HUES6 (cell line): ENCODE measurements at regions not wholly inside any gene's neighbourhood (a gene's known extent, or its start where the extent isn't known, plus 50 kb on each side); places are given as distances from the start of the nearest gene placed in this dataset.
"Not testable (repeated sequence)": the region's sequence is repeated elsewhere in the genome, so short reads cannot be mapped to it uniquely, and the experiment has no call there.

Experiments used
- H3K27ac ChIP-seq: 2 replicates; pipeline ENCODE4 v1.7.0; 2013; ENCODE audit warnings: low read depth, mild to moderate bottlenecking, low read length, inconsistent platforms
- H3K27me3 ChIP-seq: 2 replicates; pipeline ENCODE4 v1.6.1; 2013; ENCODE audit warnings: low read length; ENCODE audit not compliant: control insufficient read depth, insufficient read depth
- H3K36me3 ChIP-seq: 2 replicates; pipeline ENCODE4 v1.6.1; 2013; ENCODE audit warnings: low read length; ENCODE audit not compliant: control insufficient read depth, insufficient read depth
- H3K4me1 ChIP-seq: 2 replicates; pipeline ENCODE4 v1.6.1; 2013; ENCODE audit warnings: low read length; ENCODE audit not compliant: control insufficient read depth, insufficient read depth
- H3K4me3 ChIP-seq: 2 replicates; pipeline ENCODE4 v1.5.1; 2013; ENCODE audit warnings: low read depth, low read length
- H3K9ac ChIP-seq: one replicate; pipeline ENCODE4 v1.6.1; 2013; ENCODE audit warnings: mild to moderate bottlenecking, low read length
- H3K9me3 ChIP-seq: 2 replicates; pipeline ENCODE4 v1.6.1; 2013; ENCODE audit warnings: low read depth, low read length; ENCODE audit not compliant: control insufficient read depth, insufficient read depth

DNA sequence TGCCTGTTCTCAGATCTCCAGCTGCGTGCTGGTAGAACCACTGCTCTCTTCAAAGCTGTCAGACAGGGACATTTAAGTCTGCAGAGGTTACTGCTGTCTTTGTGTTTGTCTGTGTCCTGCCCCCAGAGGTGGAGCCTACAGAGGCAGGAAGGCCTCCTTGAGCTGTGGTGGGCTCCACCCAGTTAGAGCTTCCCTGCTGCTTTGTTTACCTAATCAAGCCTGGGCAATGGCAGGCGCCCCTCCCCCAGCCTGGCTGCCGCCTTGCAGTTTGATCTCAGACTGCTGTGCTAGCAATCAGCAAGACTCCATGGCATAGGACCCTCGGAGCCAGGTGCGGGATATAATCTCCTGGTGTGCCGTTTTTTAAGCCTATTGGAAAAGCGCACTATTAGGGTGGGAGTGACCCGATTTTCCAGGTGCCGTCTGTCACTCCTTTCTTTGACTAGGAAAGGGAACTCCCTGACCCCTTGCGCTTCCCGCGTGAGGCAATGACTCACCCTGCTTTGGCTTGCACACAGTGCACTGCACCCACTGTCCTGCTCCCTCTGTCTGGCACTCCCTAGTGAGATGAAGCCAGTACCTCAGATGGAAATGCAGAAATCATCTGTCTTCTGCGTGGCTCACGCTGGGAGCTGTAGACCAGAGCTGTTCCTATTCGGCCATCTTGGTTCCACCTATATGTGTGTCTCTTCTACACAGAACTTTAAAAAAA lies 355.1 kb downstream of the SUCLG1 start:
- H3K4me3 ChIP-seq, H3K27ac ChIP-seq, H3K9ac ChIP-seq, H3K36me3 ChIP-seq, H3K27me3 ChIP-seq, H3K4me1 ChIP-seq: not testable (repeated sequence)
- H3K9me3 ChIP-seq, result peaks cover 22% of the 10 kb centered on the region

DNA sequence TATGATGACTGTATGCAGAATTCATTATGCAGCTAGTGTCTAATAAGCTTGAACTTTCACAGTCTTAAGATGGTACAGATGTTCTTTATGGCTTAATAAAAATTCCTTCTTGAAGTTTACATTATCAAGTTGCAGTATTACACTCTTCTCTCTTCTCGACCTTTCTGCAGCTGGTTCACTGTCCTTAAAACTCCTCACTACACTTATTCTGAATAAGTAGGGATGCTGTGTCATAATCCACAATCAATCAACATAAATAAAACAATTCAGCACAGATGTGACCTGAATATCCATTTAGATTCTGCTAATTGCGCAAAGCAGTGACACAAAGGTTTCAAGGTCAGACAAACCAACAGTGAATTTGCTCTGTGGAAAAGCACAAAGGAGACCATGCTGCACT lies 356.8 kb downstream of the SUCLG1 start:
- no peak overlapping the region for H3K4me3 ChIP-seq
- H3K9me3 ChIP-seq, result peaks cover 22% of the 10 kb centered on the region
- no peaks in the 10 kb centered on the region for H3K36me3 ChIP-seq
- no peak overlapping the region for H3K9ac ChIP-seq
- no peaks in the 10 kb centered on the region for H3K27me3 ChIP-seq
- no peaks in the 10 kb centered on the region for H3K4me1 ChIP-seq
- no peak overlapping the region for H3K27ac ChIP-seq

DNA sequence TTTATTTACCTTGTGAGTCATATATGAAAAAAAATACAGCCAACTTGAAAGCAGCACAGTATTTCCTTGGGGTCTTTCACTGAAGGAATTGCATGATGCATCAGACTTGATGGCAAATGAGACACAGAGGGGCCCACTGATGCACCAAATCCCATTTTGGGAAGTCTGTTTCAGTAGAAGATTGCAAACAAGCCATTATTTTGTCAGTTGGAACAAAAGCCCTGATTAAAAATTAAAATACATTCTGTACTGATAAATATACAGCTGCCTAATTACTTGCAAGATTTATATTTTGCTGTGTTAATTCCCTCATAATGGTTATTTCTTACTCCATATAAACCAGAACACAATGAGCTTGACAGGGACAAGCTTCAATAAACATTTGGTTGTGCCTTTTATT lies 370.4 kb downstream of the SUCLG1 start:
- H3K27ac ChIP-seq, result no peak overlapping the region
- no peaks in the 10 kb centered on the region for H3K27me3 ChIP-seq
- no peak overlapping the region for H3K4me3 ChIP-seq
- H3K4me1 ChIP-seq, result no peaks in the 10 kb centered on the region
- no peaks in the 10 kb centered on the region for H3K36me3 ChIP-seq
- H3K9me3 ChIP-seq, result peaks cover 13% of the 10 kb centered on the region
- H3K9ac ChIP-seq, result no peak overlapping the region

DNA sequence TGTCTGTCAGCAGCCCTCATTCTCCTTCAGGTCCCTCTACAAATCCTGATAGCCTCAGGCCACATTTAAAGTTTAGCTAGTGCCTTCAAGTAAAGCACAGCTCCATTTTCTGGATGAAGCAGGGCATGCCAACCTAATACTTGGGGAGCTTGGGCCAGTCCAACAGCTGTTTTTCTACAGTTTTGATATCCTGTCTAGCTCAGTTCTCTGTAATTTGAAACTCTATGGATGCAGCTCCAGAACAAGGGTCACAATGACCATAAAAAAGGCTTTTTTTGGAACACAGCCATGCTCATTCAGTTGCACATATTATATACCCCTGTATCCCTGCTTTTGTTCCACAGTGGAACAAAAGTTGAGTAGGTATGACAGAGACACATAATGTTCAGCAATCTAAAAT lies 373.5 kb downstream of the SUCLG1 start:
- Histone ChIP-seq H3K36me3 (no peaks in the 10 kb centered on the region), H3K4me3 (no peak overlapping the region)

DNA sequence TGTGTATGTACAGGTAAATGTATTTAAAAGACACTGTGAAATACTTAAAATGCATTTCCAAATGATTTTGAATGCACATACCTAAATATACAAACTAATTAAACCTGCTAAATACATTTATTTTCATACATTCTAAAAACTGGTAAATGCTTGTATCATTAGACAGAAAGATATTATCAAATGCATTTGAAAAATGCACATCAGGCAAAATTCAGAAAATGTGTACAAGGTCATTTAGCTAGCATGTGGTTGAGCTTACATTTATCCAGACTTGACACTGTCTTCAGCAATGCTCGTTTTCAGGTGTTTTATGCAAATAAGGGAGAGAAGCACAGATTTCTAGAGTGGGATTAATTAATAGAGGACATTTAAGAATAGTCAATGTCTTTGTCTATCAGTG lies 374.2 kb downstream of the SUCLG1 start:
- H3K9me3 ChIP-seq, result no peaks in the 10 kb centered on the region
- H3K9ac ChIP-seq, result no peak overlapping the region
- no peaks in the 10 kb centered on the region for H3K27me3 ChIP-seq
- no peaks in the 10 kb centered on the region for H3K36me3 ChIP-seq
- H3K27ac ChIP-seq, result no peak overlapping the region
- H3K4me3 ChIP-seq, result no peak overlapping the region
- no peaks in the 10 kb centered on the region for H3K4me1 ChIP-seq

More for the DNA sequence above, 373.5 kb downstream of the SUCLG1 start:
- H3K27me3 ChIP-seq, result no peaks in the 10 kb centered on the region
- H3K9me3 ChIP-seq, result no peaks in the 10 kb centered on the region
- H3K27ac ChIP-seq, result no peak overlapping the region
- H3K9ac ChIP-seq, result no peak overlapping the region
- no peaks in the 10 kb centered on the region for H3K4me1 ChIP-seq

DNA sequence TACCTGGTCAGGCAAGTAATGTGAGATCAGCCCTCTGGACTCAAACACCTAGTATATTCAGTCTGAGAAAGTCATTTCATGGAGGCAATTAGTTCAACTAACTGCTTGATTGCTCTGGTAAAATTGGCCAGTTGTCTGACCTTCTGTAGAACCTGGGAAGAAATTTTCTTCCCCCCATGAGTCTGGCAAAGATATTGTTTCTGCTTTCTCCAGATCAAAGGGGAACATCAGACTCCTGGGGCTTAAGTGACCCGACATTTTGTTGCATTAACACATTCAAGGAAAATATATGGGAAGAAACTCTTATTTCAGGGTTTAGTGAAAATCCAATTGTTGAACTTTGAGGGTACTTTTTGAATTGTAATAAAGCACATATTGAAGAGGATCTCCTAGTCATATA lies 375.1 kb downstream of the SUCLG1 start:
- H3K27me3 ChIP-seq, result no peaks in the 10 kb centered on the region
- no peak overlapping the region for H3K27ac ChIP-seq
- H3K9ac ChIP-seq, result no peak overlapping the region
- no peaks in the 10 kb centered on the region for H3K4me1 ChIP-seq
- H3K9me3 ChIP-seq, result no peaks in the 10 kb centered on the region
- H3K36me3 ChIP-seq, result no peaks in the 10 kb centered on the region
- H3K4me3 ChIP-seq, result no peak overlapping the region

DNA sequence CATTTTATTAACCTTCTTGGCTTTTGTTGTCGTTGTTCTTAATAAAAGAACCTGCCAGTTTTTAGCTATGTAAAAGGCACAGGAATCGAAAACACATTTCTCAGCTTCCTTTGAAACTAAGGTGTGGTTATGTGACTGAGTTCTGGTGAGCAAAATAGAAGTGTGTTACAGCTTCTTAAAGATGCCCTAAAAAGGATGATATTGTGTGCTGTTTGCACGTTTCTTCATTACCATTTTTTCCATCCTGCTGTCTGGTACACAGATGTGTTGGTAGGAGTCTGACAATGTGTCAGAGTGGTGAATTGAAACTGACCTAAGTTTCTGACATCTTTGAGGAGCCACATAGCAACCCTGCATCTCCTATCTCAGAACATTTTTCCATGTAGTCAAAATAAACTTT lies 380.6 kb downstream of the SUCLG1 start:
- Histone ChIP-seq H3K36me3 (no peaks in the 10 kb centered on the region), H3K9me3 (no peaks in the 10 kb centered on the region), H3K27me3 (no peaks in the 10 kb centered on the region), H3K4me1 (no peaks in the 10 kb centered on the region), H3K4me3 (no peak overlapping the region), H3K27ac (no peak overlapping the region), H3K9ac (no peak overlapping the region)

DNA sequence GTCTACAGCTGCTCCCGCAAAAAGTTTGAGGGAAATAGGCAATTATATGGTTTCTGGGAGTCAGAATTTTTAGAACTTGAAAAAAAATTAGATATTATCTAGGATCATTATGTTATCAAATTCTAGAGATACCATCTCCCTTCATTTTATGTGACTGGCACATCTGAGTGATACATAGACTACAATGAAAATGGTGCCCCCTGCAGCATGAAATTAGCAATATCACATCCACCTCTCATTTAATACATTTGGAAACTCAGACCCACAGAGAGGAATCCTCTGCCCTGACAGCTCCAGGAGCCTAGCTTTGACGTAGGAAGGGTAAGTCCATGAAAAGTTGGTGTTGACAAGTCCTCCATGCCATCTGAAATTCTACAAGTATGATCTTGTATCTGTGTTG lies 381.6 kb downstream of the SUCLG1 start:
- no peak overlapping the region for H3K4me3 ChIP-seq
- no peaks in the 10 kb centered on the region for H3K9me3 ChIP-seq
- no peaks in the 10 kb centered on the region for H3K36me3 ChIP-seq
- H3K4me1 ChIP-seq, result no peaks in the 10 kb centered on the region
- no peak overlapping the region for H3K27ac ChIP-seq
- H3K9ac ChIP-seq, result no peak overlapping the region
- H3K27me3 ChIP-seq, result no peaks in the 10 kb centered on the region

DNA sequence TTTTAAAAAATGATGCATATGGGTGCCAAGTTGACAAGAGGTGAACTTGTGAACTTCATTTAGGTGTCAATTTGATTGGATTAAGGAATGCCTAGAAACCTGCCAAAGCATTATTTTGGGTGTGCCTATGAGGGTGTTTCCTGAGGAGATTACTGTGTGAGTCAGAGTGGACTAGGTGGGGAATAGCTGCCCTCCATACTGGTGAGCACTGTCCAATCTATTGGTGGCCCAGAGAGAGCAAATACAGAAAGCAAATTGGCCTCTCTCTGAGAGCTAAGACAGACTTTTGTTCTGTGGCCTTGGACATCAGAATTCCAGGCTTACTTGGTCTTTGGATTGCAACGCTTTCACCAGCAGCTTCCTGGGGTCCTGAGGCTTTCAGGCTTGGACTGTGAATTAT lies 388.0 kb downstream of the SUCLG1 start:
- H3K9ac ChIP-seq, result no peak overlapping the region
- H3K36me3 ChIP-seq, result no peaks in the 10 kb centered on the region
- H3K27ac ChIP-seq, result no peak overlapping the region
- no peaks in the 10 kb centered on the region for H3K4me1 ChIP-seq
- H3K9me3 ChIP-seq, result no peaks in the 10 kb centered on the region
- H3K27me3 ChIP-seq, result no peaks in the 10 kb centered on the region
- no peak overlapping the region for H3K4me3 ChIP-seq

DNA sequence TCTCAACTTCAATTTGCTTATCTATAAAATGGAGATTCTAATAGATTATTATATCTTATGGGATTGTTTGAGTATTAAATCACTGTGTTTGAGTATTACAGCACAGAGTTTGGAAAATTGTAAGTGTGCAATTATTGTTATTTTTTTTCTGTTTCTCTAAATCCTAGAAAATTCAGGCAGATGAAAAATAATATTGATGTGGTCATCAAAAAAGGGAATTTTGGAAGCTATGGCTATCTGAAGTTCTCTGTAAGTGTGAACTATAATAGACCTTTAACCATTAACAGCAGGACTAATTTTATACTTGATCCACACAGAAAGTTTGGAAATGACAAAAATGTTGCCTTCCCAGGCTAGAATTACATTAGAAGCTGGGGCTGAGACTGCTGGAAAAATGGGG lies 393.2 kb downstream of the SUCLG1 start:
- no peaks in the 10 kb centered on the region for H3K4me1 ChIP-seq
- no peak overlapping the region for H3K4me3 ChIP-seq
- no peaks in the 10 kb centered on the region for H3K9me3 ChIP-seq
- no peaks in the 10 kb centered on the region for H3K36me3 ChIP-seq
- H3K27me3 ChIP-seq, result no peaks in the 10 kb centered on the region
- no peak overlapping the region for H3K27ac ChIP-seq
- H3K9ac ChIP-seq, result no peak overlapping the region

DNA sequence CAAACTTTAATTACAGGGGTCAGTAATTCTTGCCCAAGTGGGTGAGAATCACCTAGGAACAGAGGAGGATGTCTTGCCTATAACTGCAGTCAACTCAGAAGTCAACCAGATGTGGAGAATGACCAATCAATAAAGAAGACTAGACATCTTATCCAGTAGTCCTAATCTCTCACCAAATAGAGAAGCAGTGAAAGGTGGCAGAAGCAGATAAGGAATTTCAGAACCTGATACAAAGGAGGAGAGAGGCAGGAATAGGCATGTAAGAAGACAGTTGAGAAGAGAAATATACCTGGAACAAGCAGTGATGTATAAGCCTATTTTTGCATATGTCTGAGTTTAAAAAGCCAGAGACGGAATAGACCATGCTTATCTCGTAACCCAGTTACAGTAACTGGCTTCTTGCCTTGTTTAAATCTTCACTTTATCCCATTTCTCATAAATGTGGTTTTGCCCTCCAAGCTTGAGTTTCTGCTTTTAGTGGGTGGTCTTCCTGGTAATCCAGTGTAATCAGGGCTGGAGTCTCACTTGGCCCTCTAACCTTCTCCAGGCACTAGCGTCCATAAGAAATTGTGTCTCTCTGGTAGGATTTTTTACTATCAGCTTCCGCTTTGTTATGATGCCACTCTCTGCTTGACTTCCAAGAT lies 401.0 kb downstream of the SUCLG1 start:
- Histone ChIP-seq H3K4me3 (no peak overlapping the region), H3K27me3 (no peaks in the 10 kb centered on the region), H3K9ac (no peak overlapping the region), H3K4me1 (no peaks in the 10 kb centered on the region), H3K9me3 (no peaks in the 10 kb centered on the region), H3K36me3 (no peaks in the 10 kb centered on the region), H3K27ac (no peak overlapping the region)
